A549 (cell line): ENCODE measurements at regions not wholly inside any gene's neighbourhood (a gene's known extent, or its start where the extent isn't known, plus 50 kb on each side); places are given as distances from the start of the nearest gene placed in this dataset.

Experiments
- ATAC-seq, 2 experiments: fragments of 200-7000 bp in 1 of 2; fragments of >200 bp in 1 of 2; cut with Nextera tagmentation in 1 of 2; cut with Tn5 transposase in 1 of 2; 3 replicates each; pipeline versions ENCODE4 v1.8.0 to v1.9.1; 2018 to 2020; ENCODE audit warnings: mild to moderate bottlenecking in 1 of 2, moderate library complexity in 1 of 2
- CTCF ChIA-PET: fragments of 300-600 bp; sonication (Branson Sonifier 250); formaldehyde crosslinking; extraction: SDS; loops from one replicate; lab custom pipeline; 2021; ENCODE audit warnings: antibody characterized with exemption, inconsistent platforms; lab: Yijun Ruan, JAX
- POLR2A ChIA-PET: fragments of 350-600 bp; formaldehyde crosslinking; extraction: SDS; loops from one replicate; lab custom pipeline; 2021; ENCODE audit warnings: antibody characterized with exemption, inconsistent platforms; lab: Yijun Ruan, JAX
- DNase-seq, 2 experiments: peaks; one replicate each; pipeline versions ENCODE4 v3.0.0 to v3.0.0-alpha.2; 2011 to 2016; ENCODE audit warnings: low read depth in 1 of 2, low spot score in 1 of 2
- FAIRE-seq: peaks from 2 replicates; lab custom pipeline; 2011; peaks lifted over from hg19 to GRCh38; lab: Jason Lieb, UNC
- H3K27ac ChIP-seq, 2 experiments: fragments of >200 bp; sonication (Bioruptor Twin); formaldehyde crosslinking; 3 replicates each; pipeline ENCODE4 v1.5.1; 2016 to 2017
- H3K4me1 ChIP-seq: fragments of >200 bp; sonication (Bioruptor Twin); formaldehyde crosslinking; 3 replicates; pipeline ENCODE4 v1.6.1; 2016
- H3K4me2 ChIP-seq: fragments of >200 bp; sonication (Bioruptor Twin); formaldehyde crosslinking; 3 replicates; pipeline ENCODE4 v1.6.1; 2016
- H3K4me3 ChIP-seq: fragments of >200 bp; sonication (Bioruptor Twin); formaldehyde crosslinking; 3 replicates; pipeline ENCODE4 v1.5.1; 2016
- H3K9me3 ChIP-seq: fragments of >200 bp; sonication (Bioruptor Twin); formaldehyde crosslinking; 3 replicates; pipeline ENCODE4 v1.6.1; 2016
- CBX2 ChIP-seq: fragments of 200-600 bp; sonication (generic); IDR thresholded peaks from 2 replicates; pipeline ENCODE4 v1.6.1; 2016; ENCODE audit warnings: low read depth, mild to moderate bottlenecking, borderline replicate concordance
- CHD2 ChIP-seq: fragments of 150-350 bp; IDR thresholded peaks from 2 replicates; pipeline ENCODE4 v1.6.1; 2014; ENCODE audit warnings: low read length; ENCODE audit not compliant: partially characterized antibody
- EHMT2 ChIP-seq: fragments of 200-600 bp; sonication (generic); IDR thresholded peaks from 2 replicates; pipeline ENCODE4 v1.6.1; 2016; ENCODE audit warnings: antibody characterized with exemption, low read depth, mild to moderate bottlenecking, moderate library complexity
- EP300 ChIP-seq, 2 experiments: fragments of >200 bp; sonication (Bioruptor Twin); formaldehyde crosslinking; IDR thresholded peaks; 2 replicates in 1 of 2; 3 replicates in 1 of 2; pipeline ENCODE4 v1.6.1; 2016 to 2017
- FOXS1 ChIP-seq: fragments of 250-450 bp; sonication (Bioruptor Pico); IDR thresholded peaks from 2 replicates; pipeline ENCODE4 v1.5.0; 2020; ENCODE audit warnings: mild to moderate bottlenecking, moderate library complexity
- HEYL ChIP-seq: fragments of 250-450 bp; sonication (Bioruptor Pico); IDR thresholded peaks from 2 replicates; pipeline ENCODE4 v1.8.0; 2021; ENCODE audit warnings: mild to moderate bottlenecking, moderate library complexity
- HOXB13 ChIP-seq: fragments of 250-450 bp; sonication (Bioruptor Pico); IDR thresholded peaks from 2 replicates; pipeline ENCODE4 v1.5.0; 2020; ENCODE audit warnings: low read depth, mild to moderate bottlenecking, moderate library complexity
- HOXB5 ChIP-seq: fragments of 250-450 bp; sonication (Bioruptor Pico); IDR thresholded peaks from 2 replicates; pipeline ENCODE4 v1.5.0; 2020; ENCODE audit warnings: mild to moderate bottlenecking, moderate library complexity
- JUN ChIP-seq, 2 experiments: fragments of >200 bp; sonication (Bioruptor Twin); formaldehyde crosslinking; IDR thresholded peaks; 2 replicates in 1 of 2; 3 replicates in 1 of 2; pipeline ENCODE4 v1.6.1; 2016 to 2017
- KDM1A ChIP-seq: fragments of 200-600 bp; sonication (generic); IDR thresholded peaks from 2 replicates; pipeline ENCODE4 v1.6.1; 2016; ENCODE audit warnings: low read depth, mild to moderate bottlenecking
- KDM5A ChIP-seq: fragments of 200-600 bp; sonication (generic); IDR thresholded peaks from 2 replicates; pipeline ENCODE4 v1.6.1; 2016; ENCODE audit warnings: antibody characterized with exemption, mild to moderate bottlenecking
- MAZ ChIP-seq: fragments of 150-350 bp; IDR thresholded peaks from 2 replicates; pipeline ENCODE4 v1.6.1; 2014; ENCODE audit warnings: antibody characterized with exemption, low read depth, low read length, borderline replicate concordance
- MYC ChIP-seq: IDR thresholded peaks from 2 replicates; pipeline ENCODE4 v1.6.1; 2012; ENCODE audit warnings: mild to moderate bottlenecking, inconsistent platforms, low read length, improper control_type of control experiment, borderline replicate concordance
- NPAS2 ChIP-seq: fragments of 250-450 bp; sonication (Bioruptor Pico); IDR thresholded peaks from 2 replicates; pipeline ENCODE4 v1.8.0; 2022; ENCODE audit warnings: mild to moderate bottlenecking, moderate library complexity, borderline replicate concordance
- RAD21 ChIP-seq, 2 experiments: fragments of >200 bp in 1 of 2; sonication (Bioruptor Twin) in 1 of 2; formaldehyde crosslinking in 1 of 2; IDR thresholded peaks in 1 of 2; conservative IDR thresholded peaks in 1 of 2; 2 replicates in 1 of 2; 3 replicates in 1 of 2; pipeline ENCODE4 v1.6.1; 2012 to 2018; ENCODE audit warnings: inconsistent platforms in 1 of 2
- RARB ChIP-seq: fragments of 250-450 bp; sonication (Bioruptor Pico); IDR thresholded peaks from 2 replicates; pipeline ENCODE4 v1.8.0; 2021; ENCODE audit warnings: mild to moderate bottlenecking, moderate library complexity
- RFX5 ChIP-seq: fragments of 450-650 bp; IDR thresholded peaks from 2 replicates; pipeline ENCODE4 v1.7.1; 2014; ENCODE audit warnings: antibody characterized with exemption, mild to moderate bottlenecking, moderate library complexity
- SMC3 ChIP-seq: fragments of >200 bp; sonication (Bioruptor Twin); formaldehyde crosslinking; IDR thresholded peaks from 3 replicates; pipeline ENCODE4 v1.6.1; 2018; ENCODE audit warnings: inconsistent platforms
- ZC3H11A ChIP-seq: fragments of 450-650 bp; IDR thresholded peaks from 2 replicates; pipeline ENCODE4 v1.6.1; 2014; ENCODE audit warnings: antibody characterized with exemption, mild to moderate bottlenecking
- ZSCAN20 ChIP-seq: fragments of 250-450 bp; sonication (Bioruptor Pico); IDR thresholded peaks from 2 replicates; pipeline ENCODE4 v1.8.0; 2022; ENCODE audit warnings: mild to moderate bottlenecking, moderate library complexity
- WGBS: methylation state at CpG from one replicate; pipeline ENCODE4 v1.1.6; 2017; ENCODE audit errors: missing lambda C conversion rate; 5-methylcytosine and 5-hydroxymethylcytosine counted together
- TF ChIP-seq, protein P1 (sequence below): fragments of 250-450 bp; sonication (Bioruptor Pico); IDR thresholded peaks from 2 replicates; pipeline ENCODE4 v1.5.0; 2021; ENCODE audit warnings: mild to moderate bottlenecking, moderate library complexity, borderline replicate concordance
- TF ChIP-seq, protein P2 (sequence below): fragments of 200-600 bp; sonication (generic); IDR thresholded peaks from 2 replicates; pipeline ENCODE4 v1.6.1; 2016; ENCODE audit warnings: antibody characterized with exemption, mild to moderate bottlenecking, moderate library complexity
- TF ChIP-seq, protein P3 (sequence below): IDR thresholded peaks from 2 replicates; pipeline ENCODE4 v1.6.1; 2012
- TF ChIP-seq, protein P4 (sequence below): fragments of >200 bp; sonication (Bioruptor Twin); formaldehyde crosslinking; IDR thresholded peaks from 3 replicates; pipeline ENCODE4 v1.6.1; 2016
- TF ChIP-seq, protein P5 (sequence below): fragments of 150-350 bp; IDR thresholded peaks from 2 replicates; pipeline ENCODE4 v1.6.1; 2014; ENCODE audit warnings: low read depth, mild to moderate bottlenecking, low read length

DNA sequence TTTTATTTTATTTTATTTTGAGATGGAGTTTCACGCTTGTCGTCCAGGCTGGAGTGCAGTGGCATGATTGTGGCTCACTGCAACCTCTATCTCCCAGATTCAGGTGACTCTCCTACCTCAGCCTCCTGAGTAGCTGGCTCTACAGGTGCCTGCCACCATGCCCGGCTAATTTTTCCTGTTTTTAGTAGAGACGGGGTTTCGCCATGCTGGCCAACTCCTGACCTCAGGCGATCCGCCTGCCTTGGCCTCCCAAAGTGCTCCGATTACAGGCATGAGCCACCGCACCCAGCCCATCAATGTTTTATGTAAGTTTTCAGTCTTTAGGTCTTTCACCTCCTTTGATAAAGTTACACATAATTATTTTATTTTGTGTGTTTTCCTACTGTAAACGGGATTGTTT, 154.6 kb downstream of the COPRS start:
- H3K4me2 ChIP-seq: no peak overlapping the region
- POLR2A ChIA-PET: no interaction called here
- no peak overlapping the region for H3K4me3 ChIP-seq
- no peak for DNase-seq
- ATAC-seq: no peak
- FAIRE-seq: no peak
- TF ChIP-seq, protein P1, sequence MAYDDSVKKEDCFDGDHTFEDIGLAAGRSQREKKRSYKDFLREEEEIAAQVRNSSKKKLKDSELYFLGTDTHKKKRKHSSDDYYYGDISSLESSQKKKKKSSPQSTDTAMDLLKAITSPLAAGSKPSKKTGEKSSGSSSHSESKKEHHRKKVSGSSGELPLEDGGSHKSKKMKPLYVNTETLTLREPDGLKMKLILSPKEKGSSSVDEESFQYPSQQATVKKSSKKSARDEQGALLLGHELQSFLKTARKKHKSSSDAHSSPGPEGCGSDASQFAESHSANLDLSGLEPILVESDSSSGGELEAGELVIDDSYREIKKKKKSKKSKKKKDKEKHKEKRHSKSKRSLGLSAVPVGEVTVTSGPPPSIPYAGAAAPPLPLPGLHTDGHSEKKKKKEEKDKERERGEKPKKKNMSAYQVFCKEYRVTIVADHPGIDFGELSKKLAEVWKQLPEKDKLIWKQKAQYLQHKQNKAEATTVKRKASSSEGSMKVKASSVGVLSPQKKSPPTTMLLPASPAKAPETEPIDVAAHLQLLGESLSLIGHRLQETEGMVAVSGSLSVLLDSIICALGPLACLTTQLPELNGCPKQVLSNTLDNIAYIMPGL: no peak
- TF ChIP-seq MAZ (no peak), MYC (no peak), NPAS2 (CRISPR knock-in tag) (no peak), RFX5 (no peak), ZC3H11A (no peak), ZSCAN20 (CRISPR knock-in tag) (no peak), EHMT2 (no peak), RARB (CRISPR knock-in tag) (no peak), KDM1A (no peak), HEYL (CRISPR knock-in tag) (no peak), HOXB13 (CRISPR knock-in tag) (no peak), CBX2 (no peak), SMC3 (no peak)
- TF ChIP-seq, protein P2, sequence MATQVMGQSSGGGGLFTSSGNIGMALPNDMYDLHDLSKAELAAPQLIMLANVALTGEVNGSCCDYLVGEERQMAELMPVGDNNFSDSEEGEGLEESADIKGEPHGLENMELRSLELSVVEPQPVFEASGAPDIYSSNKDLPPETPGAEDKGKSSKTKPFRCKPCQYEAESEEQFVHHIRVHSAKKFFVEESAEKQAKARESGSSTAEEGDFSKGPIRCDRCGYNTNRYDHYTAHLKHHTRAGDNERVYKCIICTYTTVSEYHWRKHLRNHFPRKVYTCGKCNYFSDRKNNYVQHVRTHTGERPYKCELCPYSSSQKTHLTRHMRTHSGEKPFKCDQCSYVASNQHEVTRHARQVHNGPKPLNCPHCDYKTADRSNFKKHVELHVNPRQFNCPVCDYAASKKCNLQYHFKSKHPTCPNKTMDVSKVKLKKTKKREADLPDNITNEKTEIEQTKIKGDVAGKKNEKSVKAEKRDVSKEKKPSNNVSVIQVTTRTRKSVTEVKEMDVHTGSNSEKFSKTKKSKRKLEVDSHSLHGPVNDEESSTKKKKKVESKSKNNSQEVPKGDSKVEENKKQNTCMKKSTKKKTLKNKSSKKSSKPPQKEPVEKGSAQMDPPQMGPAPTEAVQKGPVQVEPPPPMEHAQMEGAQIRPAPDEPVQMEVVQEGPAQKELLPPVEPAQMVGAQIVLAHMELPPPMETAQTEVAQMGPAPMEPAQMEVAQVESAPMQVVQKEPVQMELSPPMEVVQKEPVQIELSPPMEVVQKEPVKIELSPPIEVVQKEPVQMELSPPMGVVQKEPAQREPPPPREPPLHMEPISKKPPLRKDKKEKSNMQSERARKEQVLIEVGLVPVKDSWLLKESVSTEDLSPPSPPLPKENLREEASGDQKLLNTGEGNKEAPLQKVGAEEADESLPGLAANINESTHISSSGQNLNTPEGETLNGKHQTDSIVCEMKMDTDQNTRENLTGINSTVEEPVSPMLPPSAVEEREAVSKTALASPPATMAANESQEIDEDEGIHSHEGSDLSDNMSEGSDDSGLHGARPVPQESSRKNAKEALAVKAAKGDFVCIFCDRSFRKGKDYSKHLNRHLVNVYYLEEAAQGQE: no peak
- TF ChIP-seq, protein P3, sequence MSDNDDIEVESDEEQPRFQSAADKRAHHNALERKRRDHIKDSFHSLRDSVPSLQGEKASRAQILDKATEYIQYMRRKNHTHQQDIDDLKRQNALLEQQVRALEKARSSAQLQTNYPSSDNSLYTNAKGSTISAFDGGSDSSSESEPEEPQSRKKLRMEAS: no peak
- CTCF ChIA-PET: no interaction called here
- H3K9me3 ChIP-seq: no peaks in the 10 kb centered on the region
- no peak overlapping the region for H3K27ac ChIP-seq
- WGBS: 43% methylated on average over 10 of the region's 10 CpGs
- H3K4me1 ChIP-seq: no peaks in the 10 kb centered on the region

DNA sequence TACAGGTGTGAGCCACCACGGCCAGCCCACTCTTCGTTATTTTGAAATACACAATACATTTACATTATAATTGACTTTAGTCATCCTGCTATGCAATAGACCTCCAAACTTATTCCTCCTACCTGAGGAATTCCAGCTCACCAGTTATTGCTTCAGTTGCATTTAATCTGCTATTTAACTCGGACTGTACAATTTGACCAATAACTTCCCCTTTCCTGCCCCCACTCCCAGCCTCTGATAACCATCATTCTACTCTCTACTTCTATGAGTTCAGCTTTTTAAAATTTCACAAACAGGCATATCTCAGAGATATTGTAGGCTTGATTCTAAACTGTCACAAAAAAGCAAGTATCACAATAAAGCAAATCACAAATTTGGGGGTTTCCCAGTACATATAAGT, 157.0 kb downstream of the COPRS start:
- Histone ChIP-seq H3K9me3 (no peaks in the 10 kb centered on the region), H3K4me2 (no peak overlapping the region), H3K4me3 (no peak overlapping the region), H3K4me1 (no peaks in the 10 kb centered on the region), H3K27ac (no peak overlapping the region)
- WGBS: 39% methylated on average over 3 of the region's 3 CpGs
- POLR2A ChIA-PET: no interaction called here
- FAIRE-seq: no peak
- DNase-seq: no peak
- TF ChIP-seq FOXS1 (no peak), KDM5A (no peak), JUN (IDR thresholded peaks at IDR 0.05) (no peak), CHD2 (no peak), ZSCAN20 (CRISPR knock-in tag) (no peak), RARB (CRISPR knock-in tag) (no peak), EP300 (IDR thresholded peaks at IDR 0.05) (no peak), NPAS2 (CRISPR knock-in tag) (no peak), HOXB5 (CRISPR knock-in tag) (no peak), SMC3 (no peak), RAD21 (conservative IDR thresholded peaks at IDR 0.05 in 1 of 2, IDR thresholded peaks at IDR 0.05 in 1 of 2) (no peak)
- TF ChIP-seq, protein P4, sequence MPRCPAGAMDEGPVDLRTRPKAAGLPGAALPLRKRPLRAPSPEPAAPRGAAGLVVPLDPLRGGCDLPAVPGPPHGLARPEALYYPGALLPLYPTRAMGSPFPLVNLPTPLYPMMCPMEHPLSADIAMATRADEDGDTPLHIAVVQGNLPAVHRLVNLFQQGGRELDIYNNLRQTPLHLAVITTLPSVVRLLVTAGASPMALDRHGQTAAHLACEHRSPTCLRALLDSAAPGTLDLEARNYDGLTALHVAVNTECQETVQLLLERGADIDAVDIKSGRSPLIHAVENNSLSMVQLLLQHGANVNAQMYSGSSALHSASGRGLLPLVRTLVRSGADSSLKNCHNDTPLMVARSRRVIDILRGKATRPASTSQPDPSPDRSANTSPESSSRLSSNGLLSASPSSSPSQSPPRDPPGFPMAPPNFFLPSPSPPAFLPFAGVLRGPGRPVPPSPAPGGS: no peak
- TF ChIP-seq, protein P3: no peak
- TF ChIP-seq, protein P1: no peak
- TF ChIP-seq, protein P5, sequence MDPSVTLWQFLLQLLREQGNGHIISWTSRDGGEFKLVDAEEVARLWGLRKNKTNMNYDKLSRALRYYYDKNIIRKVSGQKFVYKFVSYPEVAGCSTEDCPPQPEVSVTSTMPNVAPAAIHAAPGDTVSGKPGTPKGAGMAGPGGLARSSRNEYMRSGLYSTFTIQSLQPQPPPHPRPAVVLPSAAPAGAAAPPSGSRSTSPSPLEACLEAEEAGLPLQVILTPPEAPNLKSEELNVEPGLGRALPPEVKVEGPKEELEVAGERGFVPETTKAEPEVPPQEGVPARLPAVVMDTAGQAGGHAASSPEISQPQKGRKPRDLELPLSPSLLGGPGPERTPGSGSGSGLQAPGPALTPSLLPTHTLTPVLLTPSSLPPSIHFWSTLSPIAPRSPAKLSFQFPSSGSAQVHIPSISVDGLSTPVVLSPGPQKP: no peak
- CTCF ChIA-PET: interaction anchor here (0.6 to 1.6 kb wide), 2 partner anchors 15 to 139 kb away, joined by 3 to 4 read pairs; no protein-coding TSS in a partner anchor
- ATAC-seq: no peak
